ENCODE measurements at regions not wholly inside any gene's neighbourhood (a gene's known extent, or its start where the extent isn't known, plus 50 kb on each side); places are given as distances from the start of the nearest gene placed in this dataset.

DNA sequence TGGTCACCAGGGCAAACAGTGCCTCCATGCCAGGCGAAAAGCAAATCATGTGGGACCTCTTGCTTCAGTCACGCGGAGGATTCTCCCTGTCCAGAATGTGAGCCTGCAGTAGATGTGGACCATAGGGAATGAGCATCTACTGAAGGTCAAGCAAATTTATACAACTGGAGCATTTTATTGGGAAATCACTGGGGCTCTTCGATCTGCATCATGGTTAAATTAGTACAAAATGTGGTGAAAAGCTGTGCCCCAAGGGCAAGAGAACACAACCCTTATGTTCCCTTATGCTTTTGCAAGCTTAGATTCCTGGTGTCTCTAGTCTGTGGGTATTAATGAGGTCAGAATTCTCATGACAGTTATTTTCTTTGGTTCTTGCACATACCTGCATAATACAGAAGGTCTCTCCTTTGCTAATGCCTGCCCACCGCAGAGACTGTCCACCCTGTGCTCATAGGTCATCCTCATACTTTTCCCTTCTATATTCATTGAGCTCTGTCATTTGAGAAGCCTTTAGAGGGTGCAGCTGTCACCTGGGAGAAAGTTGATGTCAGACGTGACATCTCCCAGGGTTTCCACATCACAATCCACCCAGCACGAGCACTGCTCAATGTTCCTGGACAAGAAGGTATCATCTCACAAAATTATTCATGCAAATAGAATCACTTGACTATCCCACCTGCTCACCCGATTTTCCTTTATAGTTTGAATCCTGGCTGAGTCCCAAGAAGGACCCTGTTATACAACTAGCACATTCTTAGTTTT is 111.7 kb downstream of the NXNL2 start:
- H3K27ac ChIP-seq (ENCODE audit: low read length), result no peak overlapping the region
- H3K36me3 ChIP-seq (ENCODE audit: control insufficient read depth, insufficient read depth, low read length), result no peaks in the 10 kb centered on the region
- H3K9me3 ChIP-seq (ENCODE audit: control insufficient read depth, insufficient read depth, low read length), result no peaks in the 10 kb centered on the region
- Mint-ChIP-seq H3K4me1 (no peaks in the 10 kb centered on the region), H3K36me3 (no peaks in the 10 kb centered on the region), H3K27me3 (ENCODE audit: low read depth in 2 of 2) (peaks cover 7 to 49% of the 10 kb centered on the region in 2 donors), H3K27ac (no peak overlapping the region), H3K4me3 (no peak overlapping the region), H3K9me3 (peaks cover 0 to 4% of the 10 kb centered on the region in 2 donors)
- no peak overlapping the region for H3K4me3 ChIP-seq (ENCODE audit: low read length)
- WGBS (ENCODE audit: insufficient coverage), result 92% methylated on average over 8 of the region's 8 CpGs
- H3K4me1 ChIP-seq (ENCODE audit: control insufficient read depth, insufficient read depth, low read length), result no peaks in the 10 kb centered on the region
- TF ChIP-seq, protein P1, sequence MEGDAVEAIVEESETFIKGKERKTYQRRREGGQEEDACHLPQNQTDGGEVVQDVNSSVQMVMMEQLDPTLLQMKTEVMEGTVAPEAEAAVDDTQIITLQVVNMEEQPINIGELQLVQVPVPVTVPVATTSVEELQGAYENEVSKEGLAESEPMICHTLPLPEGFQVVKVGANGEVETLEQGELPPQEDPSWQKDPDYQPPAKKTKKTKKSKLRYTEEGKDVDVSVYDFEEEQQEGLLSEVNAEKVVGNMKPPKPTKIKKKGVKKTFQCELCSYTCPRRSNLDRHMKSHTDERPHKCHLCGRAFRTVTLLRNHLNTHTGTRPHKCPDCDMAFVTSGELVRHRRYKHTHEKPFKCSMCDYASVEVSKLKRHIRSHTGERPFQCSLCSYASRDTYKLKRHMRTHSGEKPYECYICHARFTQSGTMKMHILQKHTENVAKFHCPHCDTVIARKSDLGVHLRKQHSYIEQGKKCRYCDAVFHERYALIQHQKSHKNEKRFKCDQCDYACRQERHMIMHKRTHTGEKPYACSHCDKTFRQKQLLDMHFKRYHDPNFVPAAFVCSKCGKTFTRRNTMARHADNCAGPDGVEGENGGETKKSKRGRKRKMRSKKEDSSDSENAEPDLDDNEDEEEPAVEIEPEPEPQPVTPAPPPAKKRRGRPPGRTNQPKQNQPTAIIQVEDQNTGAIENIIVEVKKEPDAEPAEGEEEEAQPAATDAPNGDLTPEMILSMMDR (IDR thresholded peaks at IDR 0.05), result no peak
- H3K27me3 ChIP-seq (ENCODE audit: control insufficient read depth, insufficient read depth, low read length), result no peaks in the 10 kb centered on the region
- intact Hi-C loops (cut with micrococcal nuclease), result no loop called here
- DNase-seq (no peak), ATAC-seq (no peak)

DNA sequence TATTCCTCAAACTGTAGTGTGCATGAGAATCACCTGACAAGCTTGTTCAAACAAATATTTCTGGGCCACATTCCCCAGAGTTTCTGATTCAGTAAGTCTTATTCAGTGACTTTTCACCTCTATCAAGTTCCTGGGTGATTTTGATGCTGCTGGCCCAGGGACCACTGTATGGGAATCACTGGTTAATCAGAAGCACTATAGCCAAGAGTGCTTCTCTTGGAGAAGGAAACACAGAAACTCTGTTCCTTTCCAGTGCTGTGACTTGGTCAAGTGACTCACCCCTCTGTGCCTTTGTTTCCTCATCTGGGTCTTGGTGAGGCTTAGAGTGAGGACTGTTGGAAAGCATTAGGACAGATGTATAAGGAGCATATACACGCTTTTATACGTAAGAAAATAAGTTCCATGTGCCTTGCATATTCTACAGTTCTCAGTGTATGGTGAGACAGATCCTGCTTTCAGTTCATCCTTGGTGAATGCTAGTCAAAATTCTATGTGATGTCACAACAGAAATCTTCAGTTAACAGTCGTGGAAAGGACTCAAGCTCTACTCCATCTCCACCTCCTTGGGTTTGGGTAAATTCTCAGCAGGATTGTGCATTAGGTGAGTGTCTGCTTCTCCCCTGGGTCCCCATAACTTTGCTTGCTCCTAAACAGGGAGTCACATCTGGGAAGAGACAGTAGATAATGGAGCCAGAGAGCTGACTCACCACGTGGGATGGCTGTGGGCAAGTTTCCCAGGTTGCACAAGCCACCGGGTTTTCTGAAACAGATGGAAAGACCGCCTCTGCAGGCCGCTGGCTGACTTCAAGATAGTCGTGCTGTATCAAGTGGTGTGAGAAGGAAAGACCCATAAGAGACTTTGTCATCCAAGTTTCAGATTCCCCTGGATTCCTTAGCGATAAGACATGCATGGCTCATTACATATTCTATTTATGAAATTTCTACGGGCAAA is 117.0 kb downstream of the NXNL2 start:
- TF ChIP-seq, protein P1 (IDR thresholded peaks at IDR 0.05), result no peak
- DNase-seq, result no peak
- ATAC-seq, result no peak
- no peak overlapping the region for H3K4me3 ChIP-seq (ENCODE audit: low read length)
- Mint-ChIP-seq H3K27me3 (ENCODE audit: low read depth in 2 of 2) (peaks cover 0 to 39% of the 10 kb centered on the region in 2 donors), H3K4me1 (no peaks in the 10 kb centered on the region), H3K36me3 (no peaks in the 10 kb centered on the region), H3K27ac (no peak overlapping the region), H3K4me3 (no peak overlapping the region), H3K9me3 (no peaks in the 10 kb centered on the region)
- intact Hi-C loops (cut with micrococcal nuclease), result no loop called here
- H3K27me3 ChIP-seq (ENCODE audit: control insufficient read depth, insufficient read depth, low read length), result no peaks in the 10 kb centered on the region
- no peaks in the 10 kb centered on the region for H3K9me3 ChIP-seq (ENCODE audit: control insufficient read depth, insufficient read depth, low read length)
- no peak overlapping the region for H3K27ac ChIP-seq (ENCODE audit: low read length)
- H3K36me3 ChIP-seq (ENCODE audit: control insufficient read depth, insufficient read depth, low read length), result no peaks in the 10 kb centered on the region
- 79% methylated on average over 10 of the region's 10 CpGs for WGBS (ENCODE audit: insufficient coverage)
- no peaks in the 10 kb centered on the region for H3K4me1 ChIP-seq (ENCODE audit: control insufficient read depth, insufficient read depth, low read length)

DNA sequence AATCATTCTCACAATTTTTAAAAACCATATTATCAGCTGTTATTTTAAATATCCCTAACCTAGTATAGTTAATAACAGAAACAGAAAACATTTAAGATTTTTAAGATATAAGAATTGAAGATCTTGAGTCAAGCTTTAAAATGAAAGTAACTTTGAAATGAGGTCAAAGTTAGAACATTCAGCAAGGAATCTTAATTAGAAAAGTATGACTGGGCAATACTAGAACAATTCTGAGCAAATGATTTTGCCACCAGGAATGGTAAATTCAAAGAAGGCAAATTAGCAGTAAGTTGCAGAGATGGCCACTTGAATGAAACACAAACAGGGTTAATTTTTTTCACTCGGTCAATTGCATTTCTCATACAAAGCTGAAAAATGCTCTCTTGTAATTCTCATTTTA is 117.9 kb downstream of the NXNL2 start:
- Histone ChIP-seq H3K27me3 (ENCODE audit: control insufficient read depth, insufficient read depth, low read length) (no peaks in the 10 kb centered on the region), H3K27ac (ENCODE audit: low read length) (no peak overlapping the region), H3K9me3 (ENCODE audit: control insufficient read depth, insufficient read depth, low read length) (no peaks in the 10 kb centered on the region), H3K4me1 (ENCODE audit: control insufficient read depth, insufficient read depth, low read length) (no peaks in the 10 kb centered on the region), H3K4me3 (ENCODE audit: low read length) (no peak overlapping the region), H3K36me3 (ENCODE audit: control insufficient read depth, insufficient read depth, low read length) (no peaks in the 10 kb centered on the region)
- no peaks in the 10 kb centered on the region for H3K36me3 Mint-ChIP-seq
- TF ChIP-seq, protein P1 (IDR thresholded peaks at IDR 0.05), result no peak
- ATAC-seq (no peak), DNase-seq (no peak)
- H3K27me3 Mint-ChIP-seq (ENCODE audit: low read depth in 2 of 2), result peaks cover 0 to 32% of the 10 kb centered on the region in 2 donors
- H3K9me3 Mint-ChIP-seq, result no peaks in the 10 kb centered on the region
- no peak overlapping the region for H3K4me3 Mint-ChIP-seq
- no peaks in the 10 kb centered on the region for H3K4me1 Mint-ChIP-seq
- WGBS (ENCODE audit: insufficient coverage), result 100% methylated on average over 1 of the region's 1 CpG
- H3K27ac Mint-ChIP-seq, result no peak overlapping the region
- intact Hi-C loops (cut with micrococcal nuclease), result no loop called here
